ENCODE measurements at regions not wholly inside any gene's neighbourhood (a gene's known extent, or its start where the extent isn't known, plus 50 kb on each side); places are given as distances from the start of the nearest gene placed in this dataset.

- Mint-ChIP-seq H3K4me1 (peaks cover 30% of the 10 kb centered on the region), H3K27me3 (ENCODE audit: low read depth) (no peaks in the 10 kb centered on the region), H3K9me3 (no peaks in the 10 kb centered on the region), H3K4me3 (no peak overlapping the region), H3K36me3 (ENCODE audit: low read depth) (peaks cover 5% of the 10 kb centered on the region), H3K27ac (ENCODE audit: unreplicated experiment) (no peak overlapping the region)
- TF ChIP-seq, protein P1, sequence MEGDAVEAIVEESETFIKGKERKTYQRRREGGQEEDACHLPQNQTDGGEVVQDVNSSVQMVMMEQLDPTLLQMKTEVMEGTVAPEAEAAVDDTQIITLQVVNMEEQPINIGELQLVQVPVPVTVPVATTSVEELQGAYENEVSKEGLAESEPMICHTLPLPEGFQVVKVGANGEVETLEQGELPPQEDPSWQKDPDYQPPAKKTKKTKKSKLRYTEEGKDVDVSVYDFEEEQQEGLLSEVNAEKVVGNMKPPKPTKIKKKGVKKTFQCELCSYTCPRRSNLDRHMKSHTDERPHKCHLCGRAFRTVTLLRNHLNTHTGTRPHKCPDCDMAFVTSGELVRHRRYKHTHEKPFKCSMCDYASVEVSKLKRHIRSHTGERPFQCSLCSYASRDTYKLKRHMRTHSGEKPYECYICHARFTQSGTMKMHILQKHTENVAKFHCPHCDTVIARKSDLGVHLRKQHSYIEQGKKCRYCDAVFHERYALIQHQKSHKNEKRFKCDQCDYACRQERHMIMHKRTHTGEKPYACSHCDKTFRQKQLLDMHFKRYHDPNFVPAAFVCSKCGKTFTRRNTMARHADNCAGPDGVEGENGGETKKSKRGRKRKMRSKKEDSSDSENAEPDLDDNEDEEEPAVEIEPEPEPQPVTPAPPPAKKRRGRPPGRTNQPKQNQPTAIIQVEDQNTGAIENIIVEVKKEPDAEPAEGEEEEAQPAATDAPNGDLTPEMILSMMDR (conservative IDR thresholded peaks at IDR 0.05), result no peak
- DNase-seq (ENCODE audit: low read depth, low spot score), result no peak
Measured at GRCh38 chr11:131309776-131310175, 60.6 kb upstream of the NTM start.

DNA sequence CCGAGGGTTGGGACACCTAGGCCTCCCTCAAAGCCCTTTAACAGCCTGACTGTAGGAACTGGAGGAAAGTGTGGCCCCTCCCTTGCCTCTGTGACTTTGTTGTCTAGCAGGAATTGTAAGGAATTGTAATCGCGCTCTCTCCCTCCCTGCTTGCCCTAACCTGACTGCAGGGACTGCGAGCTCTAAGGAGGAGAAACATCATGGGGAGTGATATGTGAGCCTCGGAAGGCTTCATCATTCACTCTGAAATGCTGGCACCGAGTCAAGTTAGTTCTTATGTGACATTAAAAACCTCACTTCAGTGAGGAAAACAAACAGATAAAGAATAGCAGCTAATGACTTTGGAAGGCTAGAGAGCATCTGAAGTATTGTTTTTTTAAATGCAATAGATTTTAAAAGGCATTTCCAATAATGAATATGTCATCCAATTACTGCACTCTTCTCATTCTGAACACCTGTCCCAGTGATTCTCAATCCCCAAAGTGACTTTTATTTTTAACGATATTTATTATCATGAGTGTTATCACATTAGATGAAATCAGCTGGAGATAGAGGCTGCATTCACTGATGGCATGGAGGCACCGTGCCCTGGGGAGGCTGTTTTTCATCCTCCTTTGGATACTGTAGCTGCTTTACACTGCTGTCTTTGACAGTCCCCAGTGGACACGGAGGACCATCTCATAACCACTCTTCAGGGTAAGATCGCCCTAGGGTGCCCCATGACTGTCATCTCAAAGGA is 58.5 kb upstream of the NTM start:
- H3K9me3 Mint-ChIP-seq, result peaks cover 5% of the 10 kb centered on the region
- no peak overlapping the region for H3K27ac Mint-ChIP-seq (ENCODE audit: unreplicated experiment)
- no peaks in the 10 kb centered on the region for H3K27me3 Mint-ChIP-seq (ENCODE audit: low read depth)
- DNase-seq (ENCODE audit: low read depth, low spot score), result no peak
- TF ChIP-seq, protein P1 (conservative IDR thresholded peaks at IDR 0.05), result no peak
- H3K4me3 Mint-ChIP-seq, result no peak overlapping the region
- H3K4me1 Mint-ChIP-seq, result peaks cover 29% of the 10 kb centered on the region
- H3K36me3 Mint-ChIP-seq (ENCODE audit: low read depth), result peaks cover 5% of the 10 kb centered on the region

Measured in neural crest cell (in vitro differentiated cells).